H1 (cell line): ENCODE measurements at regions not wholly inside any gene's neighbourhood (a gene's known extent, or its start where the extent isn't known, plus 50 kb on each side); places are given as distances from the start of the nearest gene placed in this dataset.
A peak's percentile ranks its signal among the peaks of the same experiment; 100 is the strongest.

Experiments
- CTCF ChIA-PET: fragments of 300-600 bp; sonication (Branson Sonifier 250); formaldehyde crosslinking; loops from one replicate; lab custom pipeline; 2021; ENCODE audit not compliant: partially characterized antibody; lab: Charles Lee
- POLR2A ChIA-PET: fragments of 300-600 bp; sonication (Branson Sonifier 250); formaldehyde crosslinking; loops from one replicate; lab custom pipeline; 2021; ENCODE audit warnings: inconsistent platforms; ENCODE audit not compliant: partially characterized antibody; lab: Charles Lee
- DNase-seq, 2 experiments: peaks; one replicate each; pipeline versions ENCODE4 v3.0.0 to v3.0.0-alpha.2; 2010 to 2022; ENCODE audit warnings: low spot score in 2 of 2, low read depth in 1 of 2, mixed read lengths in 1 of 2
- FAIRE-seq: peaks from 2 replicates; lab custom pipeline; 2011; peaks lifted over from hg19 to GRCh38; lab: Jason Lieb, UNC
- H2AFZ ChIP-seq: 2 replicates; pipeline ENCODE4 v1.8.1; 2012; ENCODE audit warnings: low read length, inconsistent platforms
- H2AK5ac ChIP-seq: 2 replicates; pipeline ENCODE4 v1.6.1; 2013; ENCODE audit warnings: low read depth, low read length
- H2BK120ac ChIP-seq: replicated peaks from 2 replicates; pipeline ENCODE3; 2013; ENCODE audit warnings: low read depth, low read length, inconsistent platforms
- H2BK12ac ChIP-seq: 2 replicates; pipeline ENCODE4 v1.6.1; 2013; ENCODE audit warnings: low read depth, low read length
- H2BK15ac ChIP-seq: 2 replicates; pipeline ENCODE4 v1.6.1; 2013; ENCODE audit warnings: low read length
- H2BK20ac ChIP-seq: 2 replicates; pipeline ENCODE4 v1.6.1; 2013; ENCODE audit warnings: low read length
- H2BK5ac ChIP-seq: 2 replicates; pipeline ENCODE4 v1.6.1; 2013; ENCODE audit warnings: low read depth, low read length
- H3K14ac ChIP-seq: 2 replicates; pipeline ENCODE4 v1.6.1; 2013; ENCODE audit warnings: inconsistent platforms; ENCODE audit not compliant: insufficient read length
- H3K18ac ChIP-seq: 2 replicates; pipeline ENCODE4 v1.6.1; 2013; ENCODE audit warnings: low read length; ENCODE audit errors: extremely low read depth
- H3K23ac ChIP-seq: 2 replicates; pipeline ENCODE4 v1.6.1; 2013; ENCODE audit warnings: inconsistent platforms; ENCODE audit not compliant: insufficient read length
- H3K23me2 ChIP-seq: 2 replicates; pipeline ENCODE4 v1.6.1; 2013; ENCODE audit warnings: low read depth, low read length
- H3K27ac ChIP-seq: 2 replicates; pipeline ENCODE4 v1.6.1; 2011; ENCODE audit warnings: low read depth, low read length, inconsistent platforms
- H3K27me3 ChIP-seq, 4 experiments: replicated peaks in 1 of 4; 1 replicate in 1 of 4; 2 replicates in 3 of 4; pipeline versions ENCODE4 v1.6.1 to v1.8.1; 2011 to 2013; ENCODE audit warnings: low read length in 3 of 4, mild to moderate bottlenecking in 3 of 4, inconsistent platforms in 2 of 4, mixed read lengths in 2 of 4, moderate library complexity in 1 of 4; ENCODE audit not compliant: control insufficient read depth in 3 of 4, insufficient read depth in 3 of 4; ENCODE audit errors: extremely low read depth in 1 of 4
- H3K36me3 ChIP-seq, 4 experiments: 2 replicates each; pipeline versions ENCODE4 v1.6.1 to v1.8.1; 2011 to 2013; ENCODE audit warnings: mild to moderate bottlenecking in 4 of 4, low read length in 3 of 4, moderate library complexity in 2 of 4, control low read depth in 1 of 4, inconsistent platforms in 1 of 4; ENCODE audit not compliant: insufficient read depth in 4 of 4, control insufficient read depth in 2 of 4
- H3K4ac ChIP-seq: replicated peaks from 2 replicates; pipeline ENCODE3; 2013; ENCODE audit warnings: low read length, low read depth, mixed read lengths, inconsistent platforms; ENCODE audit not compliant: insufficient read length
- H3K4me1 ChIP-seq, 4 experiments: replicated peaks in 1 of 4; 1 replicate in 1 of 4; 2 replicates in 3 of 4; pipeline versions ENCODE4 v1.6.1 to v1.8.1; 2011 to 2013; ENCODE audit warnings: low read length in 3 of 4, inconsistent platforms in 2 of 4, mixed read lengths in 1 of 4; ENCODE audit not compliant: insufficient read depth in 4 of 4, control insufficient read depth in 3 of 4
- H3K4me2 ChIP-seq, 2 experiments: 2 replicates each; pipeline versions ENCODE4 v1.6.1 to v1.8.1; 2011 to 2013; ENCODE audit warnings: low read depth in 2 of 2, low read length in 2 of 2, control low read depth in 1 of 2, inconsistent platforms in 1 of 2, mild to moderate bottlenecking in 1 of 2; ENCODE audit not compliant: insufficient read depth in 1 of 2
- H3K4me3 ChIP-seq, 4 experiments: fragments of 200-600, 300-600 bp in 1 of 4; sonication (generic), shearing (Covaris generic), sonication (Bioruptor Twin) in 1 of 4; 2 replicates each; pipeline versions ENCODE4 v1.5.1 to v1.8.1; 2011 to 2016; ENCODE audit warnings: low read length in 4 of 4, low read depth in 3 of 4, control low read depth in 2 of 4, inconsistent platforms in 2 of 4, mild to moderate bottlenecking in 2 of 4, mixed read lengths in 1 of 4, moderate library complexity in 1 of 4; ENCODE audit not compliant: insufficient read depth in 2 of 4; ENCODE audit errors: extremely low read depth in 1 of 4
- H3K56ac ChIP-seq: replicated peaks from 2 replicates; pipeline ENCODE3; 2013; ENCODE audit warnings: low read depth, mild to moderate bottlenecking, mixed read lengths, low read length, inconsistent platforms; ENCODE audit not compliant: insufficient read length
- H3K79me1 ChIP-seq: 2 replicates; pipeline ENCODE4 v1.6.1; 2013; ENCODE audit warnings: low read depth, low read length, control low read depth
- H3K79me2 ChIP-seq, 2 experiments: 2 replicates each; pipeline versions ENCODE4 v1.6.1 to v1.8.1; 2012 to 2013; ENCODE audit warnings: low read length in 2 of 2, mild to moderate bottlenecking in 2 of 2, inconsistent platforms in 1 of 2; ENCODE audit not compliant: insufficient read depth in 2 of 2, control insufficient read depth in 1 of 2
- H3K9ac ChIP-seq, 4 experiments: replicated peaks in 1 of 4; 1 replicate in 1 of 4; 2 replicates in 3 of 4; pipeline versions ENCODE4 v1.6.1 to v1.8.1; 2011 to 2013; ENCODE audit warnings: low read depth in 3 of 4, low read length in 3 of 4, control low read depth in 2 of 4, mild to moderate bottlenecking in 2 of 4, moderate library complexity in 2 of 4, inconsistent platforms in 1 of 4; ENCODE audit errors: extremely low read depth in 1 of 4
- H3K9me3 ChIP-seq, 2 experiments: 2 replicates each; pipeline versions ENCODE4 v1.6.1 to v1.8.1; 2012 to 2013; ENCODE audit warnings: mild to moderate bottlenecking in 2 of 2, moderate library complexity in 2 of 2, control low read depth in 1 of 2, inconsistent platforms in 1 of 2, low read depth in 1 of 2, low read length in 1 of 2, mixed read lengths in 1 of 2; ENCODE audit not compliant: insufficient read depth in 2 of 2
- H4K20me1 ChIP-seq, 2 experiments: replicated peaks in 1 of 2; 2 replicates each; pipeline versions ENCODE3 to v1.8.1; 2011 to 2013; ENCODE audit warnings: inconsistent platforms in 2 of 2, low read length in 2 of 2, mild to moderate bottlenecking in 1 of 2; ENCODE audit not compliant: insufficient read depth in 2 of 2, control insufficient read depth in 1 of 2
- H4K5ac ChIP-seq: 2 replicates; pipeline ENCODE4 v1.6.1; 2013; ENCODE audit warnings: low read length, low read depth, mixed read lengths, inconsistent platforms; ENCODE audit not compliant: insufficient read length
- H4K8ac ChIP-seq: 2 replicates; pipeline ENCODE4 v1.8.0; 2013; ENCODE audit warnings: mild to moderate bottlenecking, moderate library complexity, low read length, inconsistent platforms; ENCODE audit not compliant: insufficient read depth; ENCODE audit errors: extremely low read depth
- H4K91ac ChIP-seq: replicated peaks from 2 replicates; pipeline ENCODE3; 2013; ENCODE audit warnings: low read length, mixed read lengths, inconsistent platforms; ENCODE audit not compliant: insufficient read length
- JUND ChIP-seq: IDR thresholded peaks from 2 replicates; pipeline ENCODE4 v1.6.1; 2011; ENCODE audit warnings: mild to moderate bottlenecking, improper control_type of control experiment, low read length
- SIRT6 ChIP-seq: IDR thresholded peaks from one replicate; pipeline ENCODE4 v1.7.1; 2012; ENCODE audit warnings: low read length, inconsistent platforms
- TEAD4 ChIP-seq: IDR thresholded peaks from 2 replicates; pipeline ENCODE4 v1.6.1; 2012; ENCODE audit warnings: low read depth, low read length, inconsistent platforms, mixed read lengths
- WGBS, 2 experiments: shearing (Covaris generic) in 1 of 2; methylation state at CpG; one replicate each; pipeline versions ENCODE4 v1.1.6 to v1.1.7; 2013 to 2015; ENCODE audit warnings: low lambda C conversion rate in 2 of 2, mixed read lengths in 2 of 2, inconsistent platforms in 1 of 2, low coverage in 1 of 2, missing lambda C conversion rate in 1 of 2; ENCODE audit not compliant: insufficient replicate concordance in 2 of 2, insufficient coverage in 1 of 2, insufficient read length in 1 of 2; ENCODE audit errors: extremely low coverage in 1 of 2, missing lambda C conversion rate in 1 of 2; 5-methylcytosine and 5-hydroxymethylcytosine counted together

GRCh38 chr3:127096256-127097071 lies 96.5 kb upstream of the PRR23E start:
- Histone ChIP-seq H3K56ac (no peak overlapping the region), H3K14ac (no peak overlapping the region), H2AFZ (no peak overlapping the region), H3K23me2 (no peaks in the 10 kb centered on the region), H3K18ac (no peak overlapping the region), H3K27ac (no peak overlapping the region), H4K5ac (no peak overlapping the region), H2BK12ac (peak overlapping the region; percentile 23; the same call in 1 of the 2 replicates), H3K23ac (no peak overlapping the region), H4K91ac (no peak overlapping the region), H3K4ac (no peak overlapping the region), H3K4me2 (no peak overlapping the region), H2AK5ac (no peak overlapping the region), H2BK120ac (no peak overlapping the region), H3K9me3 (peaks cover 0 to 6% of the 10 kb centered on the region in 2 experiments; a peak in 1 of 4 replicates), H3K79me1 (no peaks in the 10 kb centered on the region), H3K79me2 (no peaks in the 10 kb centered on the region), H4K20me1 (no peaks in the 10 kb centered on the region), H2BK15ac (0 out of 2 replicates have a peak overlapping the region, but pooled peaks have one; percentile 29), H3K36me3 (no peaks in the 10 kb centered on the region), H3K9ac (no peak overlapping the region), H3K27me3 (no peaks in the 10 kb centered on the region; a peak in 1 of 7 replicates), H3K4me3 (no peak overlapping the region), H4K8ac (peak overlapping the region; percentile 17; the same call in 1 of the 2 replicates), H2BK5ac (no peak overlapping the region; the same call in 1 of the 2 replicates), H2BK20ac (no peak overlapping the region), H3K4me1 (no peaks in the 10 kb centered on the region; a peak in 1 of 7 replicates)
- no peak for FAIRE-seq
- CTCF ChIA-PET = interaction anchor here (1.0 to 2.4 kb wide), 2 partner anchors 9 to 11 kb away, joined by 3 to 11 read pairs; no protein-coding TSS in a partner anchor
- WGBS, 2 experiments = 87% methylated on average over 11 of the region's 11 CpGs; no CpG with 5 or more reads in 1 of the 2 experiments
- DNase-seq = no peak
- POLR2A ChIA-PET = no interaction called here
- no peak for TF ChIP-seq TEAD4
- TF ChIP-seq SIRT6 = no peak
- TF ChIP-seq JUND = no peak
